ENCODE measurements at regions not wholly inside any gene's neighbourhood (a gene's known extent, or its start where the extent isn't known, plus 50 kb on each side); places are given as distances from the start of the nearest gene placed in this dataset.
"Not testable (repeated sequence)": the region's sequence is repeated elsewhere in the genome, so short reads cannot be mapped to it uniquely, and the experiment has no call there.

- TF ChIP-seq ZNF274 (IDR thresholded peaks at IDR 0.05; ENCODE audit: low read depth, low read length): no peak
Observed at GRCh38 chr12:58117201-58117600, 175.8 kb downstream of the ATP23 start (continued).

- H3K36me3 ChIP-seq (ENCODE audit: control insufficient read depth in 1 of 2, insufficient read depth in 2 of 2, low read length in 2 of 2): no peaks in the 10 kb centered on the region
- intact Hi-C loops (cut with micrococcal nuclease): no loop called here
- H2AFZ ChIP-seq (ENCODE audit: low read depth, low read length, poor library complexity, severe bottlenecking): no peak overlapping the region
- ChIA-PET RAD21 (ENCODE audit: low non-redundant PET in 1 of 2, low total read pairs in 2 of 2, uncharacterized antibody in 2 of 2, unreplicated experiment in 2 of 2) (no interaction called here), POLR2A (no interaction called here), CTCF (no interaction called here)
- H3K9me3 ChIP-seq (ENCODE audit: control insufficient read depth in 1 of 2, insufficient read depth in 1 of 2, low read depth in 1 of 2, low read length in 2 of 2): no peaks in the 10 kb centered on the region
- TF ChIP-seq ZNF274 (IDR thresholded peaks at IDR 0.05; ENCODE audit: low read depth, low read length) (no peak), MAX (IDR thresholded peaks at IDR 0.05) (no peak), FOSL1 (IDR thresholded peaks at IDR 0.05; ENCODE audit: low read depth) (no peak), POLR2A (IDR thresholded peaks at IDR 0.05; ENCODE audit: borderline replicate concordance, extremely low read depth, insufficient read depth, insufficient read length) (no peak)
- BruUV-seq (replicated peaks): no TSS peak
- no peaks in the 10 kb centered on the region for H3K9me2 ChIP-seq (ENCODE audit: insufficient read depth)
- DNase-seq (ENCODE audit: low read depth, low spot score) (no peak), ATAC-seq (no peak)
- no peak overlapping the region for H3K4me2 ChIP-seq (ENCODE audit: low read length)
- no peak overlapping the region for H3K27ac ChIP-seq (ENCODE audit: low read depth, low read length)
- H3K9ac ChIP-seq (ENCODE audit: low read length): no peak overlapping the region
- no peaks in the 10 kb centered on the region for H3K79me2 ChIP-seq (ENCODE audit: insufficient read depth, low read length)
- H3K4me3 ChIP-seq (replicated peaks in 1 of 2; ENCODE audit: low read depth in 1 of 2, low read length in 2 of 2): no peak overlapping the region
- H3K4me1 ChIP-seq (ENCODE audit: control insufficient read depth in 1 of 2, insufficient read depth in 2 of 2, low read length in 2 of 2): no peaks in the 10 kb centered on the region
- H4K20me1 ChIP-seq (ENCODE audit: insufficient read depth): no peaks in the 10 kb centered on the region
- H3K27me3 ChIP-seq (ENCODE audit: insufficient read depth, low read length): no peaks in the 10 kb centered on the region
Observed at GRCh38 chr12:58117667-58118066, 176.3 kb downstream of the ATP23 start.

GRCh38 chr12:58125761-58126160, 184.4 kb downstream of the ATP23 start:
- H3K4me1 ChIP-seq (ENCODE audit: control insufficient read depth in 1 of 2, insufficient read depth in 2 of 2, low read length in 2 of 2); H3K79me2 ChIP-seq (ENCODE audit: insufficient read depth, low read length); H3K9me2 ChIP-seq (ENCODE audit: insufficient read depth); DNase-seq (ENCODE audit: low read depth, low spot score); BruUV-seq (replicated peaks); intact Hi-C loops (cut with micrococcal nuclease); H3K9ac ChIP-seq (ENCODE audit: low read length); ATAC-seq; RAD21 ChIA-PET (ENCODE audit: low non-redundant PET in 1 of 2, low total read pairs in 2 of 2, uncharacterized antibody in 2 of 2, unreplicated experiment in 2 of 2); CTCF ChIA-PET; POLR2A ChIA-PET; H3K4me3 ChIP-seq (replicated peaks in 1 of 2; ENCODE audit: low read depth in 1 of 2, low read length in 2 of 2); H3K4me2 ChIP-seq (ENCODE audit: low read length); H2AFZ ChIP-seq (ENCODE audit: low read depth, low read length, poor library complexity, severe bottlenecking); H3K27me3 ChIP-seq (ENCODE audit: insufficient read depth, low read length); H3K36me3 ChIP-seq (ENCODE audit: control insufficient read depth in 1 of 2, insufficient read depth in 2 of 2, low read length in 2 of 2); H4K20me1 ChIP-seq (ENCODE audit: insufficient read depth); H3K9me3 ChIP-seq (ENCODE audit: control insufficient read depth in 1 of 2, insufficient read depth in 1 of 2, low read depth in 1 of 2, low read length in 2 of 2); H3K27ac ChIP-seq (ENCODE audit: low read depth, low read length): not testable (repeated sequence)
